ENCODE measurements at regions not wholly inside any gene's neighbourhood (a gene's known extent, or its start where the extent isn't known, plus 50 kb on each side); places are given as distances from the start of the nearest gene placed in this dataset.

GRCh38 chr4:43238585-43238984, 346.1 kb downstream of the GRXCR1 start:
- no peak for TF ChIP-seq CTCF (IDR thresholded peaks at IDR 0.05; ENCODE audit: borderline replicate concordance, control extremely low read depth, extremely low read depth, insufficient read depth, missing control alignments)
- DNase-seq (ENCODE audit: low spot score): no peak
- in situ Hi-C loops (cut with MboI; ENCODE audit: low sequenced_read_pairs, unreplicated experiment): no loop called here

GRCh38 chr4:43241104-43241503, 348.6 kb downstream of the GRXCR1 start:
- in situ Hi-C loops (cut with MboI; ENCODE audit: low sequenced_read_pairs, unreplicated experiment): no loop called here
- DNase-seq (ENCODE audit: low spot score): no peak
- no peak for TF ChIP-seq CTCF (IDR thresholded peaks at IDR 0.05; ENCODE audit: borderline replicate concordance, control extremely low read depth, extremely low read depth, insufficient read depth, missing control alignments)

- in situ Hi-C loops (cut with MboI; ENCODE audit: low sequenced_read_pairs, unreplicated experiment): no loop called here
- no peak for TF ChIP-seq CTCF (IDR thresholded peaks at IDR 0.05; ENCODE audit: borderline replicate concordance, control extremely low read depth, extremely low read depth, insufficient read depth, missing control alignments)
- no peak for DNase-seq (ENCODE audit: low spot score)
Measured at GRCh38 chr4:43242606-43243005, 350.1 kb downstream of the GRXCR1 start.

GRCh38 chr4:43243433-43244116, 351.1 kb downstream of the GRXCR1 start:
- TF ChIP-seq CTCF (IDR thresholded peaks at IDR 0.05; ENCODE audit: borderline replicate concordance, control extremely low read depth, extremely low read depth, insufficient read depth, missing control alignments): no peak
- peak; percentile 11 for DNase-seq (ENCODE audit: low spot score)
- in situ Hi-C loops (cut with MboI; ENCODE audit: low sequenced_read_pairs, unreplicated experiment): no loop called here

- in situ Hi-C loops (cut with MboI; ENCODE audit: low sequenced_read_pairs, unreplicated experiment): no loop called here
- peak; percentile 63 for DNase-seq (ENCODE audit: low spot score)
Measured at GRCh38 chr4:43244688-43245382, 352.3 kb downstream of the GRXCR1 start.

GRCh38 chr4:43251841-43252240, 359.3 kb downstream of the GRXCR1 start:
- DNase-seq (ENCODE audit: low spot score): no peak
- in situ Hi-C loops (cut with MboI; ENCODE audit: low sequenced_read_pairs, unreplicated experiment): no loop called here
- TF ChIP-seq CTCF (IDR thresholded peaks at IDR 0.05; ENCODE audit: borderline replicate concordance, control extremely low read depth, extremely low read depth, insufficient read depth, missing control alignments): no peak

More at GRCh38 chr4:43244688-43245382, 352.3 kb downstream of the GRXCR1 start:
- no peak for TF ChIP-seq CTCF (IDR thresholded peaks at IDR 0.05; ENCODE audit: borderline replicate concordance, control extremely low read depth, extremely low read depth, insufficient read depth, missing control alignments)

Data from GM13976 (cell line).